ENCODE measurements at regions not wholly inside any gene's neighbourhood (a gene's known extent, or its start where the extent isn't known, plus 50 kb on each side); places are given as distances from the start of the nearest gene placed in this dataset.

- H3K36me3 ChIP-seq (ENCODE audit: control insufficient read depth, insufficient read depth, low read length): no peaks in the 10 kb centered on the region
- POLR2A ChIA-PET: no interaction called here
- TF ChIP-seq CTCF (IDR thresholded peaks at IDR 0.05; ENCODE audit: insufficient read depth, low read depth, low read length): no peak
- DNase-seq (ENCODE audit: low read depth): no peak
- CTCF ChIA-PET: no interaction called here
- H3K4me3 ChIP-seq (ENCODE audit: low read depth, low read length): no peak overlapping the region
- H3K27me3 ChIP-seq (ENCODE audit: control insufficient read depth, insufficient read depth, low read length): no peaks in the 10 kb centered on the region
Observed at GRCh38 chr18:50444539-50444938, 69.7 kb downstream of the SKA1 start.

- CTCF ChIA-PET: interaction anchor here (0.7 to 1.9 kb wide), 3 partner anchors 17 to 1347 kb away, joined by 3 to 8 read pairs (median 3); no protein-coding TSS in a partner anchor
- Histone ChIP-seq H3K36me3 (ENCODE audit: control insufficient read depth, insufficient read depth, low read length) (no peaks in the 10 kb centered on the region), H3K27me3 (ENCODE audit: control insufficient read depth, insufficient read depth, low read length) (no peaks in the 10 kb centered on the region), H3K4me3 (ENCODE audit: low read depth, low read length) (no peak overlapping the region)
- TF ChIP-seq CTCF (IDR thresholded peaks at IDR 0.05; ENCODE audit: insufficient read depth, low read depth, low read length): no peak
- POLR2A ChIA-PET: no interaction called here
- DNase-seq (ENCODE audit: low read depth): no peak
Observed at GRCh38 chr18:50446629-50447028, 71.8 kb downstream of the SKA1 start.

- no peak for DNase-seq (ENCODE audit: low read depth)
- POLR2A ChIA-PET: no interaction called here
Observed at GRCh38 chr18:50447102-50447741, 72.4 kb downstream of the SKA1 start.

GRCh38 chr18:50447952-50448351, 73.1 kb downstream of the SKA1 start:
- Histone ChIP-seq H3K4me3 (ENCODE audit: low read depth, low read length) (no peak overlapping the region), H3K27me3 (ENCODE audit: control insufficient read depth, insufficient read depth, low read length) (no peaks in the 10 kb centered on the region), H3K36me3 (ENCODE audit: control insufficient read depth, insufficient read depth, low read length) (no peaks in the 10 kb centered on the region)
- ChIA-PET POLR2A (no interaction called here), CTCF (no interaction called here)
- DNase-seq (ENCODE audit: low read depth): no peak
- no peak for TF ChIP-seq CTCF (IDR thresholded peaks at IDR 0.05; ENCODE audit: insufficient read depth, low read depth, low read length)

More at GRCh38 chr18:50447102-50447741, 72.4 kb downstream of the SKA1 start:
- CTCF ChIA-PET: interaction anchor here (0.7 to 1.9 kb wide), 2 partner anchors 18 to 67 kb away, joined by 3 to 8 read pairs; no protein-coding TSS in a partner anchor
- Histone ChIP-seq H3K36me3 (ENCODE audit: control insufficient read depth, insufficient read depth, low read length) (no peaks in the 10 kb centered on the region), H3K27me3 (ENCODE audit: control insufficient read depth, insufficient read depth, low read length) (no peaks in the 10 kb centered on the region), H3K4me3 (ENCODE audit: low read depth, low read length) (no peak overlapping the region)
- no peak for TF ChIP-seq CTCF (IDR thresholded peaks at IDR 0.05; ENCODE audit: insufficient read depth, low read depth, low read length)

GRCh38 chr18:50451100-50451842, 76.4 kb downstream of the SKA1 start:
- no peaks in the 10 kb centered on the region for H3K36me3 ChIP-seq (ENCODE audit: control insufficient read depth, insufficient read depth, low read length)
- DNase-seq (ENCODE audit: low read depth): no peak
- H3K27me3 ChIP-seq (ENCODE audit: control insufficient read depth, insufficient read depth, low read length): no peaks in the 10 kb centered on the region
- no peak overlapping the region for H3K4me3 ChIP-seq (ENCODE audit: low read depth, low read length)
- TF ChIP-seq CTCF (IDR thresholded peaks at IDR 0.05; ENCODE audit: insufficient read depth, low read depth, low read length): no peak
- CTCF ChIA-PET: no interaction called here
- POLR2A ChIA-PET: no interaction called here

All from BJ (cell line).